Caco-2 (cell line): ENCODE measurements at regions not wholly inside any gene's neighbourhood (a gene's known extent, or its start where the extent isn't known, plus 50 kb on each side); places are given as distances from the start of the nearest gene placed in this dataset.

Experiments
- BruUV-seq: library from RNA; stranded (reverse); fragments of 400-500 nt; replicated peaks from 2 replicates; lab custom pipeline; 2021; lab: Mats Ljungman, UMichigan
- CTCF ChIA-PET: fragments of 300-600 bp; sonication (Branson Sonifier 250); formaldehyde crosslinking; loops from one replicate; lab custom pipeline; 2022; ENCODE audit warnings: antibody characterized with exemption; lab: Charles Lee
- POLR2A ChIA-PET: fragments of 300-600 bp; sonication (Branson Sonifier 250); formaldehyde crosslinking; loops from one replicate; lab custom pipeline; 2022; ENCODE audit warnings: antibody characterized with exemption; lab: Charles Lee
- DNase-seq, 2 experiments: peaks; one replicate each; pipeline versions ENCODE4 v3.0.0 to v3.0.0-alpha.2; 2020 to 2022
- H3K27me3 ChIP-seq: replicated peaks from 2 replicates; pipeline ENCODE4 v1.6.0; 2011; ENCODE audit warnings: low read length; ENCODE audit not compliant: control insufficient read depth, insufficient read depth
- H3K36me3 ChIP-seq: 2 replicates; pipeline ENCODE4 v1.5.1; 2011; ENCODE audit warnings: low read length; ENCODE audit not compliant: control insufficient read depth, insufficient read depth
- H3K4me1 ChIP-seq: fragments of 250-450 bp; sonication (Bioruptor Pico); 2 replicates; pipeline ENCODE4 v1.5.1; 2020; ENCODE audit warnings: mild to moderate bottlenecking
- H3K4me3 ChIP-seq: 2 replicates; pipeline ENCODE4 v1.5.1; 2011; ENCODE audit warnings: low read depth, mild to moderate bottlenecking, control low read depth, low read length
- H3K9me3 ChIP-seq: fragments of 250-450 bp; sonication (Bioruptor Pico); 2 replicates; pipeline ENCODE4 v1.5.1; 2020; ENCODE audit warnings: mild to moderate bottlenecking, moderate library complexity
- H3K27ac Mint-ChIP-seq: one replicate; pipeline ENCODE4 v1.8.0; 2022; ENCODE audit warnings: mixed read lengths; ENCODE audit not compliant: unreplicated experiment
- H3K27me3 Mint-ChIP-seq: one replicate; pipeline ENCODE4 v1.8.0; 2022; ENCODE audit warnings: mixed read lengths; ENCODE audit not compliant: insufficient read depth, unreplicated experiment
- H3K36me3 Mint-ChIP-seq: one replicate; pipeline ENCODE4 v1.8.0; 2022; ENCODE audit warnings: mild to moderate bottlenecking, mixed read lengths; ENCODE audit not compliant: insufficient read depth, unreplicated experiment
- H3K4me1 Mint-ChIP-seq: one replicate; pipeline ENCODE4 v1.8.0; 2022; ENCODE audit warnings: low read depth, mixed read lengths; ENCODE audit not compliant: unreplicated experiment
- H3K4me3 Mint-ChIP-seq: one replicate; pipeline ENCODE4 v1.8.0; 2022; ENCODE audit warnings: mild to moderate bottlenecking, moderate library complexity, mixed read lengths; ENCODE audit not compliant: unreplicated experiment
- H3K9me3 Mint-ChIP-seq: one replicate; pipeline ENCODE4 v1.8.0; 2022; ENCODE audit warnings: mixed read lengths; ENCODE audit not compliant: unreplicated experiment
- CTCF ChIP-seq, 2 experiments: fragments of 200-600 bp in 1 of 2; IDR thresholded peaks; 1 replicate in 1 of 2; 2 replicates in 1 of 2; pipeline versions ENCODE4 v1.5.1 to v1.8.0; 2011 to 2022; ENCODE audit warnings: antibody characterized with exemption in 1 of 2, control low read depth in 1 of 2, inconsistent platforms in 1 of 2, low read depth in 1 of 2, low read length in 1 of 2, mild to moderate bottlenecking in 1 of 2, moderate library complexity in 1 of 2; ENCODE audit not compliant: insufficient read depth in 1 of 2, severe bottlenecking in 1 of 2, unreplicated experiment in 1 of 2
- intact Hi-C: fragments of 100-400 bp; cut with micrococcal nuclease; formaldehyde crosslinking; loops from one replicate; pipeline ENCODE4 v1.10.0; 2022; ENCODE audit not compliant: unreplicated experiment

DNA sequence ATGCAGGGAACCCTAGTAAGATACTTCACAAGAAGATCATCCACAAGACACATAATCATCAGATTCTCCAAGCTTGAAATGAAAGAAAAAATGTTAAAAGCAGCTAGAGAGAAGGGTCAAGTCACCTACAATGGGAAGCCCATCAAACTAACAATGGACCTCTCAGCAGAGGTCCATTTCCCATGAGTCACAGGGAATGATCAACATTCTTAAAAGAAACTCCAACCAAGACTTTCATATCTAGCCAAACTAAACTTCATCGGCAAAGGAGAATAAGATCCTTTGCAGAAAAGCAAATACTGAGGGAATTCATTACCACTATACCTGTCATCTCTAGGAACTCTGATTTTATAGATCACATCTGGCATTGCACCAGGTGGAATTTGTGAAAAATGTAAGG, 52.9 kb upstream of the SPATA31E1 start:
- Mint-ChIP-seq H3K27ac (no peak overlapping the region), H3K4me1 (no peaks in the 10 kb centered on the region), H3K9me3 (no peaks in the 10 kb centered on the region), H3K4me3 (no peak overlapping the region), H3K27me3 (no peaks in the 10 kb centered on the region), H3K36me3 (no peaks in the 10 kb centered on the region)
- TF ChIP-seq CTCF (IDR thresholded peaks at IDR 0.05; ENCODE audit: insufficient read depth in 1 of 2, low read depth in 1 of 2, low read length in 1 of 2, severe bottlenecking in 1 of 2, unreplicated experiment in 1 of 2), result no peak
- BruUV-seq, result no TSS peak
- H3K27me3 ChIP-seq, result no peaks in the 10 kb centered on the region
- intact Hi-C loops, result no loop called here
- no peaks in the 10 kb centered on the region for H3K9me3 ChIP-seq
- no peaks in the 10 kb centered on the region for H3K36me3 ChIP-seq
- ChIA-PET CTCF (no interaction called here), POLR2A (no interaction called here)
- H3K4me1 ChIP-seq, result no peaks in the 10 kb centered on the region
- H3K4me3 ChIP-seq, result no peak overlapping the region
- no peak for DNase-seq

- intact Hi-C loops, result no loop called here
Measured at GRCh38 chr9:87830446-87830845, 52.2 kb upstream of the SPATA31E1 start.

DNA sequence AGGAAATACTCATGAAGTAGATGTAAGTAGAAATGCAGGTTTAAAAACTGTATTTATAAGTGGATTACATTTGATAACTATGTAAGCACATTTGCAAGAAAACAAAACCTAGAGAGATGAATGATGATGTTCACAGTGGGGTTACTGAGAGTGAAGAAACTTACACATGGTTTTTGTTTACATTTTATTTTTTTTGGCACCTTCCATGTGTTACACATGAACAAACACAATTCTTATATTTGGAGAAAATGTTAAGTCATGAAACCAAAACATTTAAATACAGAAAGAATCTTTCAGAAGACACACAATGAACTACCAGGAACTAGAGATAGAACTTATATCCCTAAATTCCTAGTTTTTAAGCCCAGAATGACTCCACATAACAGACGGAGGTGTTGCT, 51.5 kb upstream of the SPATA31E1 start:
- ChIA-PET CTCF (no interaction called here), POLR2A (no interaction called here)
- H3K9me3 Mint-ChIP-seq, result no peaks in the 10 kb centered on the region
- TF ChIP-seq CTCF (IDR thresholded peaks at IDR 0.05; ENCODE audit: insufficient read depth in 1 of 2, low read depth in 1 of 2, low read length in 1 of 2, severe bottlenecking in 1 of 2, unreplicated experiment in 1 of 2), result no peak
- no peak for DNase-seq
- no peaks in the 10 kb centered on the region for H3K36me3 Mint-ChIP-seq
- H3K27me3 ChIP-seq, result no peaks in the 10 kb centered on the region
- H3K4me3 Mint-ChIP-seq, result no peak overlapping the region
- no peaks in the 10 kb centered on the region for H3K4me1 ChIP-seq
- H3K27ac Mint-ChIP-seq, result no peak overlapping the region
- no peaks in the 10 kb centered on the region for H3K9me3 ChIP-seq
- no peaks in the 10 kb centered on the region for H3K27me3 Mint-ChIP-seq
- BruUV-seq, result no TSS peak
- intact Hi-C loops, result no loop called here
- H3K4me3 ChIP-seq, result no peak overlapping the region
- no peaks in the 10 kb centered on the region for H3K36me3 ChIP-seq
- no peaks in the 10 kb centered on the region for H3K4me1 Mint-ChIP-seq

More at GRCh38 chr9:87830446-87830845, 52.2 kb upstream of the SPATA31E1 start:
- H3K36me3 ChIP-seq, result no peaks in the 10 kb centered on the region
- no peak overlapping the region for H3K27ac Mint-ChIP-seq
- CTCF ChIA-PET, result no interaction called here
- no peaks in the 10 kb centered on the region for H3K27me3 ChIP-seq
- H3K9me3 ChIP-seq, result no peaks in the 10 kb centered on the region
- no peaks in the 10 kb centered on the region for H3K4me1 ChIP-seq
- TF ChIP-seq CTCF (IDR thresholded peaks at IDR 0.05; ENCODE audit: insufficient read depth in 1 of 2, low read depth in 1 of 2, low read length in 1 of 2, severe bottlenecking in 1 of 2, unreplicated experiment in 1 of 2), result no peak
- H3K36me3 Mint-ChIP-seq, result no peaks in the 10 kb centered on the region
- no peak overlapping the region for H3K4me3 Mint-ChIP-seq
- BruUV-seq, result no TSS peak
- DNase-seq, result no peak
- no peaks in the 10 kb centered on the region for H3K27me3 Mint-ChIP-seq
- no peaks in the 10 kb centered on the region for H3K4me1 Mint-ChIP-seq
- H3K9me3 Mint-ChIP-seq, result no peaks in the 10 kb centered on the region
- POLR2A ChIA-PET, result no interaction called here
- H3K4me3 ChIP-seq, result no peak overlapping the region
